Naive B cell (primary cell): ENCODE measurements at regions not wholly inside any gene's neighbourhood (a gene's known extent, or its start where the extent isn't known, plus 50 kb on each side); places are given as distances from the start of the nearest gene placed in this dataset.

Source experiments
- ATAC-seq, 2 donors: fragments of 150-1000 bp; cut with Tn5 transposase; 2 replicates each; pipeline ENCODE4 v1.10.0; 2021; ENCODE audit warnings: low read depth in 2 of 2, mild to moderate bottlenecking in 2 of 2, moderate library complexity in 2 of 2
- DNase-seq: peaks from one replicate; pipeline ENCODE4 v3.0.0; 2022
- H3K27ac Mint-ChIP-seq, 6 donors: one replicate each; pipeline ENCODE4 v1.8.0; 2020 to 2022; ENCODE audit warnings: mild to moderate bottlenecking in 6 of 6, mixed read lengths in 6 of 6, moderate library complexity in 5 of 6, inconsistent platforms in 2 of 6
- H3K27me3 Mint-ChIP-seq, 3 donors: one replicate each; pipeline ENCODE4 v1.8.0; 2021 to 2022; ENCODE audit warnings: mixed read lengths in 3 of 3, mild to moderate bottlenecking in 1 of 3
- H3K36me3 Mint-ChIP-seq, 2 donors: one replicate each; pipeline ENCODE4 v1.8.0; 2020 to 2022; ENCODE audit warnings: mixed read lengths in 2 of 2, inconsistent platforms in 1 of 2, mild to moderate bottlenecking in 1 of 2
- H3K4me1 Mint-ChIP-seq, 3 donors: one replicate each; pipeline ENCODE4 v1.8.0; 2020 to 2022; ENCODE audit warnings: mixed read lengths in 3 of 3, inconsistent platforms in 1 of 3, mild to moderate bottlenecking in 1 of 3, moderate library complexity in 1 of 3
- H3K4me3 Mint-ChIP-seq, 8 donors: one replicate each; pipeline ENCODE4 v1.8.0; 2020 to 2022; ENCODE audit warnings: mild to moderate bottlenecking in 8 of 8, mixed read lengths in 8 of 8, moderate library complexity in 8 of 8, inconsistent platforms in 2 of 8
- H3K9me3 Mint-ChIP-seq, 7 donors: one replicate each; pipeline ENCODE4 v1.8.0; 2020 to 2022; ENCODE audit warnings: mixed read lengths in 7 of 7, mild to moderate bottlenecking in 5 of 7, inconsistent platforms in 2 of 7, moderate library complexity in 1 of 7

DNA sequence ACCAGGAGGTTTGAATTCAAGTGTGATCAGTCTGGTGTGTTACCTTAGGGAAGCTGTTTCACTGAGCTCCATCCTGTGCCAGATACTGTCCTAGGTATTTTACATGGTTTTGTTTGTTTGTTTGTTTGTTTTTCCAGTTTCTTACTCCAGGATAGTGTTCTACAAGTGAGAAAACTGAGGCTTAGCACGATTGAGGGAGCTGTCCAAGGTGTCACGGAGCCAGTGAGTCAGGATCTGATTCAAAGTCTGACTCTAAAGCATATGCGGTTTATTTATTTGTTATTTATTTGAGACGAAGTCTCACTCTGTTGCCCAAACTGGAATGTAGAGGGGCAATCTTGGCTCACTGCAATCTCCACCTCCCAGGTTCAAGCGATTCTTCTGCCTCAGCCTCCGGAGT is 79.7 kb upstream of the GNG2 start:
- Mint-ChIP-seq H3K4me3 (no peak overlapping the region), H3K27ac (peak overlapping the region in 1 of 6 donors; percentile 58), H3K9me3 (peaks cover 0 to 13% (median 6%) of the 10 kb centered on the region in 7 donors), H3K4me1 (peaks cover 8 to 18% (median 13%) of the 10 kb centered on the region in 3 donors), H3K27me3 (peaks cover 22 to 47% (median 36%) of the 10 kb centered on the region in 3 donors), H3K36me3 (peaks cover 0 to 2% of the 10 kb centered on the region in 2 donors)
- DNase-seq (no peak), ATAC-seq (no peak)

- peaks cover 0 to 19% (median 12%) of the 10 kb centered on the region in 7 donors for H3K9me3 Mint-ChIP-seq
- H3K27ac Mint-ChIP-seq, result no peak overlapping the region
- DNase-seq, result no peak
- H3K27me3 Mint-ChIP-seq, result peaks cover 25 to 49% (median 31%) of the 10 kb centered on the region in 3 donors
- peaks cover 6 to 13% (median 10%) of the 10 kb centered on the region in 3 donors for H3K4me1 Mint-ChIP-seq
- H3K36me3 Mint-ChIP-seq, result peaks cover 0 to 7% of the 10 kb centered on the region in 2 donors
- ATAC-seq, result no peak
- no peak overlapping the region for H3K4me3 Mint-ChIP-seq
Measured at GRCh38 chr14:51781381-51781780, 79.0 kb upstream of the GNG2 start.

GRCh38 chr14:51782435-51782834 is 78.0 kb upstream of the GNG2 start:
- Mint-ChIP-seq H3K4me3 (no peak overlapping the region), H3K27ac (no peak overlapping the region), H3K27me3 (peaks cover 30 to 50% (median 36%) of the 10 kb centered on the region in 3 donors), H3K9me3 (peaks cover 3 to 30% (median 19%) of the 10 kb centered on the region in 7 donors), H3K36me3 (peaks cover 7 to 15% of the 10 kb centered on the region in 2 donors), H3K4me1 (peaks cover 6 to 11% (median 10%) of the 10 kb centered on the region in 3 donors)
- no peak for DNase-seq
- ATAC-seq, result no peak

- Mint-ChIP-seq H3K27ac (no peak overlapping the region), H3K9me3 (peaks cover 3 to 30% (median 19%) of the 10 kb centered on the region in 7 donors)
- ATAC-seq, result no peak
Measured at GRCh38 chr14:51783765-51784164, 76.6 kb upstream of the GNG2 start.

GRCh38 chr14:51784466-51784865 is 75.9 kb upstream of the GNG2 start:
- H3K9me3 Mint-ChIP-seq, result peaks cover 3 to 30% (median 19%) of the 10 kb centered on the region in 7 donors
- DNase-seq (no peak), ATAC-seq (no peak)
- peaks cover 6 to 10% (median 9%) of the 10 kb centered on the region in 3 donors for H3K4me1 Mint-ChIP-seq
- no peak overlapping the region for H3K4me3 Mint-ChIP-seq
- peaks cover 10 to 15% of the 10 kb centered on the region in 2 donors for H3K36me3 Mint-ChIP-seq
- no peak overlapping the region for H3K27ac Mint-ChIP-seq
- peaks cover 28 to 39% (median 28%) of the 10 kb centered on the region in 3 donors for H3K27me3 Mint-ChIP-seq

More at GRCh38 chr14:51783765-51784164, 76.6 kb upstream of the GNG2 start:
- peaks cover 7 to 15% of the 10 kb centered on the region in 2 donors for H3K36me3 Mint-ChIP-seq
- DNase-seq, result no peak
- peaks cover 24 to 38% (median 25%) of the 10 kb centered on the region in 3 donors for H3K27me3 Mint-ChIP-seq
- peaks cover 6 to 11% (median 10%) of the 10 kb centered on the region in 3 donors for H3K4me1 Mint-ChIP-seq
- H3K4me3 Mint-ChIP-seq, result no peak overlapping the region

DNA sequence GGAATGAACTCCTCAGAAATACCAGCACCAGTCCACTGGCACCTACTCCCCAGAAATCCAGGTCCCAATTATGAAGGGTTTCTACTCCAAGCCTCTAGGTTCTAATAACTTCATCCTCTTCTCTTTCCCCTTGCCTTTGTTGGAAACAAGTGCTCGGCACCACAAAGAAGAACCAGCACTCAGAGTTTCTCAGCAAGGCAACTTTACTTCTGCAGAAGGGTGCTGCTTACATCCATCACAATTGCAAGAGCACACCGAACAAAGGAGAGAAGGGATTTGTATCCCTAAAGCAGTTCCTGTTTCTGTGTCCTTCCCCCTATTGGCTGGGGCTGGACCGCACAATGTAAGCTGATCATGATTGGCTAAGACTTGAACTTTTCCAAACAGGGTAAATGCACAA is 74.2 kb upstream of the GNG2 start:
- Mint-ChIP-seq H3K36me3 (peaks cover 14 to 15% of the 10 kb centered on the region in 2 donors), H3K27ac (peak overlapping the region in 1 of 6 donors; percentile 21), H3K9me3 (peaks cover 3 to 30% (median 19%) of the 10 kb centered on the region in 7 donors), H3K27me3 (peaks cover 23 to 48% (median 32%) of the 10 kb centered on the region in 3 donors), H3K4me3 (peak overlapping the region in 2 of 8 donors; percentile 45 to 54), H3K4me1 (no peaks in the 10 kb centered on the region)
- no peak for ATAC-seq
- DNase-seq, result no peak

- H3K4me1 Mint-ChIP-seq, result no peaks in the 10 kb centered on the region
- H3K4me3 Mint-ChIP-seq, result no peak overlapping the region
- DNase-seq, result no peak
- H3K27me3 Mint-ChIP-seq, result peaks cover 27 to 58% (median 35%) of the 10 kb centered on the region in 3 donors
- no peak overlapping the region for H3K27ac Mint-ChIP-seq
- peaks cover 3 to 30% (median 19%) of the 10 kb centered on the region in 7 donors for H3K9me3 Mint-ChIP-seq
- peaks cover 14 to 15% of the 10 kb centered on the region in 2 donors for H3K36me3 Mint-ChIP-seq
- no peak for ATAC-seq
Measured at GRCh38 chr14:51787352-51787751, 73.1 kb upstream of the GNG2 start.

DNA sequence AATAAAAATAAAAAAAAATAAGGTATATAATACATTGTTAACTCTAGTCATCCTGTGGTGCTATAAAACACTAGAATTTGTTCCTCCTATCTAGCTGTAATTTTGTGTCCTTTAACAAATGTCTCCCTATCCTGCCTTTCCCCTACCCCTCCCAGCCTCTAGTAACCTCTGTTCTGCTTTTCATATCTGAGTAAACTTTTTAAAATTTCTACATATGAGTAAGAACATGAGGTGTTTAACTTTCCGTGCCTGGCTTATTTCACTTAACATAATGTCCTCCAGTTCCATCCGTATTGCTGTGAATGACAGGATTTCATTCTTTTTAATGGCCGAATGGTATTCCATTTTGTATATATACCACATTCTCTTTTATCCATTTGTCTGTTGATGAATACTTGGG is 71.3 kb upstream of the GNG2 start:
- H3K4me3 Mint-ChIP-seq, result no peak overlapping the region
- no peaks in the 10 kb centered on the region for H3K4me1 Mint-ChIP-seq
- ATAC-seq, result no peak

DNA sequence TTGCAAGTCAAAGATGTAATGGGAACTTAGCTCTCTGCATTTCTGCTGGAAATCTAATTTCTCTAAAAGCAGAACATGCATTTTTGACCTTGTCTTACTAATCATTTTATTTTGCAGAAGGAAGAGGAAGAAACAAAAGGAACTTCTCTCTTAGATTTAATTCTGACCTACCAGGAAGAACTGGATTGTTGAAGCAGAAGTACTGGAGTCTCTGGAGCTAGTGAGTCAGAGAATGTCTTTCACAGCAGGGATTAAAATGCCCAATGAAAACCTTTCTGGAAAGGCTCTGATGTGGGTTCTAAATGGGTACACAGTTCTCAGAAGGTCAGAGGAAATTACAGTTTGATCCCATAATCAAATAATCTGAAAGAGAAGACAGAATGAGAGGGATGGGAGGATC is 70.8 kb upstream of the GNG2 start:
- DNase-seq, result no peak
- Mint-ChIP-seq H3K9me3 (peaks cover 3 to 28% (median 19%) of the 10 kb centered on the region in 7 donors), H3K27ac (no peak overlapping the region), H3K4me3 (no peak overlapping the region), H3K4me1 (no peaks in the 10 kb centered on the region), H3K36me3 (peaks cover 14 to 15% of the 10 kb centered on the region in 2 donors), H3K27me3 (peaks cover 31 to 60% (median 35%) of the 10 kb centered on the region in 3 donors)
- ATAC-seq, result no peak

More for the DNA sequence above, 71.3 kb upstream of the GNG2 start:
- no peak for DNase-seq
- peaks cover 3 to 30% (median 19%) of the 10 kb centered on the region in 7 donors for H3K9me3 Mint-ChIP-seq
- H3K27ac Mint-ChIP-seq, result no peak overlapping the region
- H3K27me3 Mint-ChIP-seq, result peaks cover 33 to 63% (median 35%) of the 10 kb centered on the region in 3 donors
- H3K36me3 Mint-ChIP-seq, result peaks cover 14 to 15% of the 10 kb centered on the region in 2 donors

GRCh38 chr14:51792809-51793208 is 67.6 kb upstream of the GNG2 start:
- Mint-ChIP-seq H3K27me3 (peaks cover 15 to 36% (median 22%) of the 10 kb centered on the region in 3 donors), H3K27ac (no peak overlapping the region), H3K4me1 (no peaks in the 10 kb centered on the region), H3K9me3 (peaks cover 0 to 2% (median 0%) of the 10 kb centered on the region in 7 donors), H3K4me3 (no peak overlapping the region), H3K36me3 (peaks cover 0 to 7% of the 10 kb centered on the region in 2 donors)
- DNase-seq, result no peak
- no peak for ATAC-seq

GRCh38 chr14:51805541-51805940 is 54.9 kb upstream of the GNG2 start:
- H3K9me3 Mint-ChIP-seq, result peaks cover 0 to 12% (median 5%) of the 10 kb centered on the region in 7 donors
- ATAC-seq (no peak), DNase-seq (no peak)
- H3K27ac Mint-ChIP-seq, result no peak overlapping the region
- H3K4me3 Mint-ChIP-seq, result no peak overlapping the region
- peaks cover 0 to 7% (median 5%) of the 10 kb centered on the region in 3 donors for H3K27me3 Mint-ChIP-seq
- no peaks in the 10 kb centered on the region for H3K4me1 Mint-ChIP-seq
- H3K36me3 Mint-ChIP-seq, result peaks cover 5 to 11% of the 10 kb centered on the region in 2 donors

GRCh38 chr14:51806026-51807023 is 54.1 kb upstream of the GNG2 start:
- Mint-ChIP-seq H3K27ac (no peak overlapping the region), H3K4me1 (no peaks in the 10 kb centered on the region), H3K27me3 (peaks cover 0 to 6% (median 5%) of the 10 kb centered on the region in 3 donors), H3K9me3 (peaks cover 0 to 12% (median 5%) of the 10 kb centered on the region in 7 donors), H3K36me3 (peaks cover 5 to 11% of the 10 kb centered on the region in 2 donors), H3K4me3 (no peak overlapping the region)
- ATAC-seq (no peak), DNase-seq (no peak)

- Mint-ChIP-seq H3K36me3 (peaks cover 5 to 11% of the 10 kb centered on the region in 2 donors), H3K27ac (peak overlapping the region in 1 of 6 donors; percentile 57), H3K4me1 (no peaks in the 10 kb centered on the region), H3K4me3 (peak overlapping the region in 1 of 8 donors; percentile 69), H3K27me3 (no peaks in the 10 kb centered on the region), H3K9me3 (peaks cover 0 to 12% (median 5%) of the 10 kb centered on the region in 7 donors)
- no peak for ATAC-seq
- DNase-seq, result no peak
Measured at GRCh38 chr14:51807356-51807755, 53.1 kb upstream of the GNG2 start.
